Neural cell (in vitro differentiated cells): ENCODE measurements at regions not wholly inside any gene's neighbourhood (a gene's known extent, or its start where the extent isn't known, plus 50 kb on each side); places are given as distances from the start of the nearest gene placed in this dataset.

ENCODE experiments used
- H2AFZ ChIP-seq: fragments of 200-600, 300-800 bp; sonication (generic), shearing (Covaris generic); 2 replicates; pipeline ENCODE4 v1.6.0; 2014; ENCODE audit warnings: low read depth, mild to moderate bottlenecking, antibody characterized with exemption, low read length, moderate library complexity
- H3F3A ChIP-seq: fragments of 200-600 bp; shearing (Covaris generic); 2 replicates; pipeline ENCODE4 v1.6.1; 2016; ENCODE audit warnings: mild to moderate bottlenecking, moderate library complexity, mixed read lengths, antibody characterized with exemption, low read length; ENCODE audit not compliant: insufficient read depth, poor library complexity, severe bottlenecking
- H3K27ac ChIP-seq: fragments of 200-600, 300-800 bp; sonication (generic), shearing (Covaris generic); 2 replicates; pipeline ENCODE4 v1.5.1; 2014; ENCODE audit warnings: mild to moderate bottlenecking, low read length, moderate library complexity
- H3K27me3 ChIP-seq: fragments of 300-800, 200-600 bp; sonication (generic), shearing (Covaris generic); 2 replicates; pipeline ENCODE4 v1.6.0; 2014; ENCODE audit warnings: mild to moderate bottlenecking, low read depth, low read length, moderate library complexity; ENCODE audit not compliant: insufficient read depth
- H3K36me3 ChIP-seq: fragments of 300-800, 200-600 bp; sonication (generic), shearing (Covaris generic); 2 replicates; pipeline ENCODE4 v1.5.1; 2014; ENCODE audit warnings: mild to moderate bottlenecking, antibody characterized with exemption, low read length, moderate library complexity; ENCODE audit not compliant: insufficient read depth
- H3K4me2 ChIP-seq: fragments of 300-800, 200-600 bp; sonication (generic), shearing (Covaris generic); 2 replicates; pipeline ENCODE4 v1.6.0; 2014; ENCODE audit warnings: mild to moderate bottlenecking, low read length
- H3K4me3 ChIP-seq: fragments of 300-800, 200-600 bp; sonication (generic), shearing (Covaris generic); 2 replicates; pipeline ENCODE4 v1.5.1; 2014; ENCODE audit warnings: mild to moderate bottlenecking, low read length, moderate library complexity
- H3K79me2 ChIP-seq: fragments of 200-600 bp; shearing (Covaris generic); replicated peaks from 2 replicates; pipeline ENCODE4 v1.6.0; 2014; ENCODE audit warnings: mild to moderate bottlenecking, low read length, moderate library complexity; ENCODE audit not compliant: insufficient read depth
- H3K9ac ChIP-seq: fragments of 300-800, 200-600 bp; sonication (generic), shearing (Covaris generic); 2 replicates; pipeline ENCODE4 v1.6.1; 2016; ENCODE audit warnings: mild to moderate bottlenecking, low read length, mixed read lengths
- H3K9me2 ChIP-seq: fragments of 200-600 bp; shearing (Covaris generic); 2 replicates; pipeline ENCODE4 v1.6.1; 2016; ENCODE audit warnings: mild to moderate bottlenecking, low read length, mixed read lengths; ENCODE audit not compliant: insufficient read depth
- H3K9me3 ChIP-seq: fragments of 200-600, 300-800 bp; sonication (generic), shearing (Covaris generic); 2 replicates; pipeline ENCODE4 v1.6.1; 2016; ENCODE audit warnings: mild to moderate bottlenecking, mixed run types, low read length, moderate library complexity, mixed read lengths
- H4K20me1 ChIP-seq: fragments of 200-600 bp; shearing (Covaris generic); 2 replicates; pipeline ENCODE4 v1.6.1; 2016; ENCODE audit warnings: mild to moderate bottlenecking, mixed run types; ENCODE audit not compliant: insufficient read depth
- CTCF ChIP-seq: fragments of 450-650 bp; IDR thresholded peaks from 2 replicates; pipeline ENCODE4 v1.5.1; 2014; ENCODE audit warnings: antibody characterized with exemption, mild to moderate bottlenecking, moderate library complexity; ENCODE audit not compliant: poor library complexity, severe bottlenecking
- EP300 ChIP-seq: fragments of 450-650 bp; conservative IDR thresholded peaks from 2 replicates; pipeline ENCODE4 v1.6.1; 2014; ENCODE audit warnings: antibody characterized with exemption, mild to moderate bottlenecking, moderate library complexity; ENCODE audit not compliant: poor library complexity, severe bottlenecking
- EZH2 ChIP-seq: fragments of 200-600, 300-800 bp; shearing (Covaris generic), sonication (generic); IDR thresholded peaks from 2 replicates; pipeline ENCODE4 v1.6.1; 2014; ENCODE audit warnings: antibody characterized with exemption, low read length, borderline replicate concordance, mild to moderate bottlenecking; ENCODE audit not compliant: insufficient read depth, poor library complexity, severe bottlenecking
- MXI1 ChIP-seq: fragments of 450-650 bp; conservative IDR thresholded peaks from 2 replicates; pipeline ENCODE4 v1.6.1; 2014; ENCODE audit warnings: antibody characterized with exemption, mild to moderate bottlenecking; ENCODE audit not compliant: poor library complexity, severe bottlenecking
- POLR2AphosphoS5 ChIP-seq: IDR thresholded peaks from 2 replicates; pipeline ENCODE4 v1.6.1; 2012
- RAD21 ChIP-seq: fragments of 450-650 bp; conservative IDR thresholded peaks from 2 replicates; pipeline ENCODE4 v1.6.1; 2014; ENCODE audit warnings: antibody characterized with exemption, mild to moderate bottlenecking, moderate library complexity
- REST ChIP-seq: IDR thresholded peaks from 2 replicates; pipeline ENCODE4 v1.6.1; 2012; ENCODE audit warnings: borderline replicate concordance
- SMC3 ChIP-seq: fragments of 450-650 bp; conservative IDR thresholded peaks from 2 replicates; pipeline ENCODE4 v1.6.1; 2014; ENCODE audit warnings: antibody characterized with exemption, mild to moderate bottlenecking, moderate library complexity; ENCODE audit not compliant: poor library complexity
- TAF1 ChIP-seq: IDR thresholded peaks from 2 replicates; pipeline ENCODE4 v1.6.1; 2012; ENCODE audit warnings: low read depth

- H3K27ac ChIP-seq, result no peak overlapping the region
- no peaks in the 10 kb centered on the region for H3K27me3 ChIP-seq
- H3K9ac ChIP-seq, result no peak overlapping the region
- H3K9me3 ChIP-seq, result no peaks in the 10 kb centered on the region
- H3K4me2 ChIP-seq, result no peak overlapping the region
- no peaks in the 10 kb centered on the region for H3K36me3 ChIP-seq
- no peaks in the 10 kb centered on the region for H3F3A ChIP-seq
- TF ChIP-seq TAF1, result no peak
- TF ChIP-seq EZH2, result no peak
- TF ChIP-seq POLR2AphosphoS5, result no peak
- TF ChIP-seq CTCF, result no peak
- TF ChIP-seq RAD21, result no peak
- no peak for TF ChIP-seq EP300
- TF ChIP-seq SMC3, result no peak
- TF ChIP-seq MXI1, result no peak
- TF ChIP-seq REST, result no peak
- H3K4me3 ChIP-seq, result no peak overlapping the region
- H3K79me2 ChIP-seq, result no peaks in the 10 kb centered on the region
- no peaks in the 10 kb centered on the region for H4K20me1 ChIP-seq
- H2AFZ ChIP-seq, result no peak overlapping the region
- no peaks in the 10 kb centered on the region for H3K9me2 ChIP-seq
Measured at GRCh38 chr3:64993781-64994180, 306.0 kb upstream of the ADAMTS9 start.

GRCh38 chr3:64992530-64993285 is 304.9 kb upstream of the ADAMTS9 start:
- no peaks in the 10 kb centered on the region for H3K27me3 ChIP-seq
- H3K4me2 ChIP-seq, result no peak overlapping the region
- H2AFZ ChIP-seq, result no peak overlapping the region
- H3K9me3 ChIP-seq, result no peaks in the 10 kb centered on the region
- no peaks in the 10 kb centered on the region for H4K20me1 ChIP-seq
- H3K36me3 ChIP-seq, result no peaks in the 10 kb centered on the region
- no peaks in the 10 kb centered on the region for H3K9me2 ChIP-seq
- H3F3A ChIP-seq, result no peaks in the 10 kb centered on the region
- no peaks in the 10 kb centered on the region for H3K79me2 ChIP-seq
- H3K27ac ChIP-seq, result no peak overlapping the region
- H3K9ac ChIP-seq, result no peak overlapping the region
- H3K4me3 ChIP-seq, result no peak overlapping the region
- TF ChIP-seq EZH2, result no peak
